ENCODE measurements at regions not wholly inside any gene's neighbourhood (a gene's known extent, or its start where the extent isn't known, plus 50 kb on each side); places are given as distances from the start of the nearest gene placed in this dataset.
A peak's percentile ranks its signal among the peaks of the same experiment; 100 is the strongest.

DNA sequence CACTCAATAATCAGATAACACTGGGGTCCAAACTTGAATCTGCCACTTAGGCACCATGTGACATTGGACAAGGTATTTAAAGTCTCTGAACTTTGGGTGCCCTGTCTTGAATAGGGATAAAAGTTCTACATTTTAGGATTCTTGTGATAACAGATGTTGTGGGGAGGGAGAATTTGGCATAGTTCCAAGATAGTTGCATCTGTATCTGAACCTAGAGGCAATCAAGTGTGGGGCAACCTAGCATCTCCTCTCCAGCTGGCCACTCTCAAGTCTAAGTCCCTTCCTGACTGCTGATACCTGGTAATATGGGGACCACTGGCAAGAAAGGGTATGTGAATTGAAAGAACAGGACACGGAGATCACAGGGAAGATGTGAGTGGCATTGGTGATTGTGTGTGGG lies 256.1 kb downstream of the FOXO1 start:
- DNase-seq (ENCODE audit: low spot score): no peak

- no peak for DNase-seq (ENCODE audit: low spot score)
Measured at GRCh38 chr13:40420160-40420740, 246.2 kb downstream of the FOXO1 start.

DNA sequence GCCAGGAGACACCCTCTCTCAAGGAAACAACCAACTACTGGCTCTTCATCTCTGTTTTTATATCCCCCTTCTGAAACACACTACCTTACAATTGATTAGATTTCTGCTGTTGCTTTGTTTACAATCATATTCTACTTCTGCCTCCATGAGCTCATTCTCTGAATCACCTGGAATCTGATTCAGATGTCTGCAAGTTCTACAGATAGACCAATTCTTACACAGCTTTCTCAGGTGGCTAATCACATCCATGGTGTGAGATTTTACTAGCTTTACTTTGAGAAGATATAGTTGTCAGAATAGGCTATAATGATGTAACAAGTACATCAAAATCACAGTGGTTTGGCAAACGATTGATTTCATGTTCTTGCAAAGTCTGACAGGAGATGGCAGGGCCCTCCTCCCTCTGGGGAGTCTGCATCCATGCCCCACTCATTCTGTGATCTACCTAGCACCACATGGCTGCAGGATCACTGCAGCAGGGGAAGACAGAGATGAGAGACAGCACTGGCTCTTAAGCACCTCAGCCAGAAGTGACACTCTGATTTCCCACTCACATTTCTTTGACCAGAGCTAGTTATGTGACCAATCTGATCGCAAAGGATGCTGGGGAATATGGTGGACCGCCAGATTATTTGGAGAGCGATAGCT lies 243.7 kb downstream of the FOXO1 start:
- DNase-seq (ENCODE audit: low spot score): no peak

GRCh38 chr13:40428354-40428753 lies 238.1 kb downstream of the FOXO1 start:
- no peak for DNase-seq (ENCODE audit: low spot score)

DNA sequence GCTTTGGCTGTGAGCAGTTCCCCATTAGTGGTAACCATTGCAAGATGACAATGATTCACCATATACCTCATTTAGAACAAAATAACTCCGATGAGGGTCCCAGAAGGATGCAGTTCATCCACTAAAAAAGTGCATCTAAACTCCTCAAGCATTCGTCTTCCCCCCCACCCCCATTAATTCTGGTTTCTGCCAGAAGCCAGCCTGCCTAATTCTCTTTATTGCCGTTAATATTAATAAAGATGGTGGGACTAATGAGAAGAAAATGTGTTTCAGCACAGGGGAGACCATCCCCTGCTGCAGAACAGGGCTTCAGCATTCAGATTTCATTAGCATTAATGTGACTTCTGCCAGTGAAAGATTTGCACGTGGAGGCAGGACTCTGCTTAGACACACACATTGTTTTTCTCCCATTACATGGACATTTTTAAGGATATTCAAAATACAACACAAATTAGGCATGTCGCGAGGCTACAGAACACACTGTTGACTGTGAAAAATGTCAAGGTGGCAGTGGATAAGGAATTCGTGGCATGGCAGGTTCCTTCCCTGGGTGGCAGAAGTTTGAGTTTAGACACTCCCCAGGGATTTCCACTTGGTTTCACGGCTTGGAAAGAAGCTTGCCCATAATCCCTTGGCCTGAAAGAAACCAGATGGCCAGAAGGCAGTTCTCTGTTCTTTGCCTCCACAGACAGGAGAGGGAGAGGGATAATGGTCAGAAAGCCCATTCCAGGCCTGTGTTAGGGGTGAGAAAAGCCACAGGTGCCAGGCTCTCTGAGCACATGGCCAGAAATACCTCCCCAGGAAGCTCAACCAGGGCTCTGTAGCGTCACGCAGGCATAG lies 236.5 kb downstream of the FOXO1 start:
- peak; percentile 78 for DNase-seq (ENCODE audit: low spot score)

DNA sequence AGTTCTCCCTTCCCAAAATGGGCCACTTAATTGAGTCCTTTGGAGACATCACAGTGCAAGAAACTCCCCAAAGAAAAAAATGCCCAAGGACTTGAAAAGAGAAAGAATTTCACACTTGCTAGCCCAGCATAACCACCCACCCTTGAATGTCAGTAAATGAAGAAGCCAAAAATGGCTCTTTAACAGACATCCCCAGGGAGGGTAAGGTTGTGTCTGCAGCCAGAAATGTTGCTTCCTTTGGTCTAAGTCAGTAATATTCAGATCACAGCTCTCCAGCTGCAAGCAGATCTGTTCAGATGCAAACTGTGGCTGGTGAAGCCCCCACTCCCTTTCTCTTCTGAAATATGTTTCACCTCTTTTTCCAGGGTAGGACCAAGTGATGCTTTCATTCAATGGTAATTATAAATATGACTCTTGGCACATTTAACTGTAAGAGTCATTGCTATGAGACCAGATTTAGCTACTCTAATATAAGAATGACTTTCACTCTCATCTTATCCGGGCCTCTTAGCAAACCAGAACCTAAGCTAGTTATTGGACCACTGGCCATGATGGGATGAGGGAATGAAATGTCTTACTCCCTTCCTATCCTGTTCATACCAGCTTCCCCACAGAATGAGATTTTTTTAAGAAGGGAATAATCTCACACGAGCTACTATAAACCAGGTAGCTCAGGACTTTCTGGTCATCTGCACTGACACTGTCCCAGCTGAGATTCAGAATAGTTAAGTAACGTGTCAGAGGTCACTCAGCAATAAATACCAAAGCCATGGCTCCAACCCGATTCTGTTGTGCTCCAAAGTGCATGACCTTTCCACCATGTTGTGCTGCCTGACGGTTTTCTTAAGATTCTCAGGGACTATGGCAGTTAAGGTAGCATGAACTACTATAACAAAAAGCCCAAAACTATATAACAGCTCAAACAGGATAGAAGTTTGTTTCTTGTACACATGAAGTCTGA lies 234.1 kb downstream of the FOXO1 start:
- DNase-seq (ENCODE audit: low spot score): no peak

GRCh38 chr13:40433001-40433400 lies 233.4 kb downstream of the FOXO1 start:
- DNase-seq (ENCODE audit: low spot score): no peak

GRCh38 chr13:40433577-40433976 lies 232.9 kb downstream of the FOXO1 start:
- no peak for DNase-seq (ENCODE audit: low spot score)

DNA sequence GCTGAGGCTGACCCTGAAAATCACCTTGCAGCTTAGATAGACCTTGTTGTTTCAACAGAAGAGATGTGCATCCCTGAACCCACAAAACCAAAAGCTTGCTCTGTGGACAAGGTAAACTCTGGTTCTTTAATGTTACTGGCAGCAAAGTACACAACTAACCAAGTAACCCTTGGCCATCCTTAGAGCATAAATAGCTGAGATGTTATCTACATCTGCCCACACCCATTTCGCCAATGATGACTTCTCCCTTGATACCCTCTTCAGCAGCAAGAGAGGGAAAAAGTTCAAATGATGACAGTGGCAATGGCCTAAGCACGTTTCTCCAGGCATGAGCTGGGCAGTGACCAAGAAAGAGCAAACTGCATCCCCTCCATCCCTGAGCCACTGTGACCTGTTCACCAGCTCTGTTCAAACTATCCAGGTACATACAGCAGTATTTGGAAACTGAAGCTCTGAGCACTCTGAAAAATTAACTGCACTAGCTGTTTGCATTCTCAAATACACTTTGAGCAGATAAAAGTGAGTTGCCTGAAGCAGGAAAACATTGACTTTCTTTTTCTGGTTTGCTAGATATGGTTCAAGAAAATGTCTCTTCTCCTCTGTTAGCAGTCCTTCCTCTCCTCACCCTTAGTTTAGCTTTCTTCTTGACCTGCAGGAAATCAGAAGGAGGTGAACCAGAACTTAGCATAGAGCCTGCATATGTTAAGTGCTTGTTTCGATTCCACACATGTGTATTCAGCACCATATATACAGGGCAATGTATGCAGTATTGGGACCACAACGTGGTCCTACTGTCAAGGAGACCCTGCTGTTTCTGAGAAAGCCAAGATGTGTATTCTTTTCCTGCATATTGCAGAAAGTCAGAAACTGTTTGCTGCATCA lies 231.7 kb downstream of the FOXO1 start:
- DNase-seq (ENCODE audit: low spot score): no peak

DNA sequence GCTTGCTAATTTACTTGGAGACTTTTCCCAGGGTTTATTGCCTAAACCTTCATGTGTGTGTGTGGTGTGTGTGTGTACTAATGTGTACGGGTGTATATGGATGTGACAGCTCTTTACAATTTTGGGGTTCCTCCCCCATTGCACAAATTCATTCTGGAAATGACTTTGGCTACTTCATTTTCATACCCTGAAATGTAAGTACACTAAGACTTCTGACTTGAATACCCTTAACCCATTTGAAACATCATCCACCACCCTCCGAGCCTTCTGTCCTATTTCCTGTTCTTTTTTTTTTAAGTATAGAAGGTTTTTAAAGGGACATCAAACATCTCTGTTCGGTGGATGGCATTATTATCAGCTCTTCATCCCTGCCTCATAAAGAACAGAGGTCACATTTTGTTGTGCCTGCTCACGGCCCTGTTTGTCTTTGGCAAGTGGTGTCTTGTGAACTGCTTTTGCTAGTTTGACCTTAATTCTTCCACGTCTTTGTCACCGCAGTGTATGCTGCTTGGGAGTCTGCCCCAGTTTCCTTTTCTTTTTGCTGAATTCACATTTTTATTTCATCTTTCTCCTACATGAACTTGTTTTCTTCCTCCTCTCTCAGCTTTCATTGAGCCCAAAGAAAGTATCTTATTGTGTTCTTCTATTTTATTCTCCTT lies 228.3 kb downstream of the FOXO1 start:
- no peak for DNase-seq (ENCODE audit: low spot score)

- DNase-seq (ENCODE audit: low spot score): peak; percentile 81
Measured at GRCh38 chr13:40438999-40439797, 227.2 kb downstream of the FOXO1 start.

GRCh38 chr13:40439928-40440327 lies 226.5 kb downstream of the FOXO1 start:
- DNase-seq (ENCODE audit: low spot score): no peak

DNA sequence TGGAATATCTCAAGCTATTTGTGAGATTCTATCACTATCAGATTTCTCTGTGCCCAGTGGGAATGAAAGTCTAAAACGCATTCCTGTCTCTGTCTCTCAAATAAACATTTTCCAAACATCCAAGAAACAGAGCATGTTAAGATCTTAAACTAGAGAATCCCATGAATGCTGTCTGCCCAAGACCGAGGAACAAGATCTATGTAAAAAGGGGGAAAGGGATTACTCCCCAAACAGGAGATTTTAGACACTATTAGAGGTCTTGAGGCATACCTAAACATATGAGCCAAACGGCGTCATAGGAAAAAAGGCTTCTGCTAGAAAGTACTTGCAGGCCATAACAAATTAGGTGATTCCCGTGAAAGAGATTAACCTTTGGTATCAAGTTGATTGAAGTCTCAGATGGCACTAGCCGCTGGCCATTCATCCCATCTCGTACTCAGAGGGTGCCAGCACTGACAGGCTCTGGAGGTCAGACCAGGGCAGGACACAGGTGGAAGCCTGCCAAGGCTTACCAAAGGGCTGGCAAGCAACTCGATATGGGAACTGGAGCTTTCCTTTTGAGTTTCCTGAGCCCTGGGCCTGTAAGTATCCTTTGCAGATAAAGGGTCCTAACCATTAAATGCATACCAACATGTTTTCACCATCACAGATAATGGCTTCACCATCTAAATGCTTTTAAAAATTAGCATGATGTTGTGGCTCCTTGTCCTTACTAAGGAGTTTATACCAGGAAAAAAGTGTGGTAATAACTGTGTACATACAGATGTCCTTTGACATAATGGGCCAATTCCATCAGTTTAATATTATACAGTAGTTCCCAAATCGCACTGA lies 225.2 kb downstream of the FOXO1 start:
- peak; percentile 22 for DNase-seq (ENCODE audit: low spot score)

GRCh38 chr13:40442231-40442630 lies 224.2 kb downstream of the FOXO1 start:
- DNase-seq (ENCODE audit: low spot score): no peak

DNA sequence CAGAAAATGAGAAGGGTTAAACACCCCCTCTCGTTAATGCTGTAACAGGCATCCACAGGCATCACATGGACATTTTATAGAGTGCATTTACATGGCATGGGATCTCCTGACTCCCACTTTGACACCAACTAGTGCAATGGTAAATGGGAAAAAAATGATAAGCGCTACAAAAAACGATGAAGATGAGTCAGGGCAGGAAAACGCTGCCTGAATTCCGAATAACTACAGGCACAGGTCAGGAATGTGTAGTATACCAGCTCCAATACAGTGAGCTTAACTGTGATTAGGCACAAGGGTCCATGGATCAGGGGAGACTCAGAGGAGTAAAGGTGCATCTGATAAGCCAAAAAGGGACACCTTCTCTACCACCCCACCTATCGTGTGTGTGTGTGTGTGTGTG lies 223.6 kb downstream of the FOXO1 start:
- no peak for DNase-seq (ENCODE audit: low spot score)

DNA sequence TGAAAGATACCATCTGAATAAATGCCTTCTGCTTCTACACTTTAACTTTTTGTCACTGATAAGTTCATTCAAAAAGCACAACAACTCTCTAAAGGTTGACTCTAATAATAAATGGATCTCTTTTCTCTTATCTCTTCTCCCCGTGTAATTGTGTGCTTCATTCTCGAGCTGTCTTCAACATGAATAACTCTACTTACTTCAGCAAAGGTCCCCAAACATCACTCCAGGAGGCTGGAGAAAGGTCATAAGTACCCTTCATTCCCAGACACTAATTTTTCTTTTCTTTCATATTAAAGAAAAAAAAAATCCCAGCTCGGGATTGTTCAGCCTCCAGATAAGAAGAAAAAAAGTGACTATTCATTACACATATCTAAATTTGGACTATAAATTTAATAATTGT lies 222.2 kb downstream of the FOXO1 start:
- DNase-seq (ENCODE audit: low spot score): no peak

DNA sequence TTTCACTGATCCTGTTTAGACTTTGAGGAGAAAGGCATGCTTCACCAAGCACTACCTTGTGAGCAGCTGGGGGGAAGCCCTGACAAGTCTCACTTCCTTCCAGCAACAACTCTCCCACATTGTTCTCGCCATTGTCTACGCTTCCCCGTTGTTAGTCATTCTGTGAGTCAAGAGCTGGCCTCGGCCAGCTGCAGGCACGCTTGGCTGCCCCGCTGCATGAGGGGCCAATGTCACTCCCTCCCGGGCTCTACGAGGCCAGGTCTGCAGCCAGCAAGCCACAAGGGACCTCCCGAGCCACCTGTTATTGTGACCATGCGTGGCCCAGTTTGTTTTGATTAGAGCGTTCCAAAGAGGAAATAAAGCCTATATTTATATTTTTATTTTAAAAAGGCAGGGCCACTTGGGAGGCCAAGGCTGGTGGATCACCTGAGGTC lies 220.9 kb downstream of the FOXO1 start:
- DNase-seq (ENCODE audit: low spot score): no peak

DNA sequence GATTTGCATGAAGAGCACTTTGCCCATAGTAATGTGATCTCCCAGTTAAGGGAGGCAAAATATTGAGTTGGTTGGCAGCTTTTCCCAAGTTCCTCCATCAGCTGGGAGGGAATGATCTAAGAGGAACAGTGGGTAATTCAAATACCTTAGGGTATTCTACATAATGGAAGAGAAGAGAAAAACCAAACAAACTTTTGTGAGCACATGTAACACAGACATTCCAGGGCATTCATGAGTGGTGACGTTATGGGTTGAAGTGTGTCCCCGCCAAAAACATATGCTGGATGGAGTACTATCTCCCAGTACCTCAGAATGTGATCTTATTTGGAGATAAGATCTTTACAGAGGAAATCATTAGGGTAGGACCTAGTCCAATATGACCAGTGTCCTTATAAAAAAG lies 220.1 kb downstream of the FOXO1 start:
- no peak for DNase-seq (ENCODE audit: low spot score)
